ENCODE measurements at regions not wholly inside any gene's neighbourhood (a gene's known extent, or its start where the extent isn't known, plus 50 kb on each side); places are given as distances from the start of the nearest gene placed in this dataset.

GRCh38 chr12:87812681-87813080 lies 216.5 kb downstream of the C12orf50 start:
- Histone ChIP-seq H3K27ac (ENCODE audit: low read length) (no peak overlapping the region), H3K36me3 (ENCODE audit: control insufficient read depth in 2 of 2, insufficient read depth in 2 of 2, low read length in 2 of 2) (no peaks in the 10 kb centered on the region), H3K4me1 (ENCODE audit: control insufficient read depth, insufficient read depth, low read length) (no peaks in the 10 kb centered on the region), H3K4me3 (ENCODE audit: low read length in 2 of 2) (no peak overlapping the region), H3K9ac (ENCODE audit: low read length in 2 of 2) (no peak overlapping the region), H3K27me3 (ENCODE audit: control insufficient read depth in 1 of 2, insufficient read depth in 2 of 2, low read length in 2 of 2) (no peaks in the 10 kb centered on the region), H3K9me3 (ENCODE audit: control insufficient read depth in 2 of 2, low read length in 2 of 2) (no peaks in the 10 kb centered on the region)

GRCh38 chr12:87812030-87812429 lies 217.2 kb downstream of the C12orf50 start:
- Histone ChIP-seq H3K9ac (ENCODE audit: low read length in 2 of 2) (no peak overlapping the region), H3K27ac (ENCODE audit: low read length) (no peak overlapping the region), H3K4me1 (ENCODE audit: control insufficient read depth, insufficient read depth, low read length) (no peaks in the 10 kb centered on the region), H3K9me3 (ENCODE audit: control insufficient read depth in 2 of 2, low read length in 2 of 2) (no peaks in the 10 kb centered on the region), H3K4me3 (ENCODE audit: low read length in 2 of 2) (no peak overlapping the region), H3K36me3 (ENCODE audit: control insufficient read depth in 2 of 2, insufficient read depth in 2 of 2, low read length in 2 of 2) (no peaks in the 10 kb centered on the region), H3K27me3 (ENCODE audit: control insufficient read depth in 1 of 2, insufficient read depth in 2 of 2, low read length in 2 of 2) (no peaks in the 10 kb centered on the region)

DNA sequence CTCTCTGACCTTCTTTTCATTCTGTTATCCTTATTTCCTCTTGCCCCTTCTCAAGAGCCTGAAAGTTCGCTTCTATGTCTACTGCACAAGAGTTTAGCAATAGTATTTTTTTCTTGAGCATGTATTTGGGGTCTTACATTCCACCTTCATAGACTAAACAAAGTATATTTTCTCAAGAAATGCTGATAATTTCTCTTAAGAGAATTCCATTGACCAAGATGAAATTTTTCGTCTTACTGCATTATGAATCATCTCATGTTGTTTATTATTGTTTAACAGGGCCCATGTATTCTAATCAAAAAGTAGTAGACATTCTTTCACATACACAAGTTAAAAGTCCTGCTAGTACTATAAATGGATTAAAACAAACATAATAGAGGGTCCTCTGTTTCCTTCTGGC lies 219.3 kb downstream of the C12orf50 start:
- Histone ChIP-seq H3K27ac (ENCODE audit: low read length) (no peak overlapping the region), H3K9me3 (ENCODE audit: control insufficient read depth in 2 of 2, low read length in 2 of 2) (no peaks in the 10 kb centered on the region), H3K9ac (ENCODE audit: low read length in 2 of 2) (no peak overlapping the region), H3K4me3 (ENCODE audit: low read length in 2 of 2) (no peak overlapping the region), H3K27me3 (ENCODE audit: control insufficient read depth in 1 of 2, insufficient read depth in 2 of 2, low read length in 2 of 2) (no peaks in the 10 kb centered on the region), H3K36me3 (ENCODE audit: control insufficient read depth in 2 of 2, insufficient read depth in 2 of 2, low read length in 2 of 2) (no peaks in the 10 kb centered on the region), H3K4me1 (ENCODE audit: control insufficient read depth, insufficient read depth, low read length) (no peaks in the 10 kb centered on the region)

DNA sequence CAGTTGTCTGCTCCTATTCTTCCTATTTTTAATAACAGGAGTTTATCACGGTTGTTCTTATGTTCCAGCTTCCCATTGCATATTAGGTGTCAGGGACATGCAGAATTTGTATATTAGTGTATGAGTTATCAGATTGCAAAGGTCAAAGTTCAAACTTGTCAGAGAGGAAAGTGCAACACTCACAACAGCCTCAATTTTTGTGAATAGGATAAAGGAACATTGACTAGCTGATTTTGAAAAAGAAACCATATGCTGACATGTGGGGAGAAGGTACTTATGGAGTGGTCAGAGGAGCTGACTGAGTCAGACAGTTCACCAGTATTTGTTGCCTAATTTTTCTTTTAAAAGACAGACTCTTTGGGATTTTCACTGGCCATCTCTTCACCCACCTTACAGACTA lies 222.1 kb downstream of the C12orf50 start:
- no peaks in the 10 kb centered on the region for H3K4me1 ChIP-seq (ENCODE audit: control insufficient read depth, insufficient read depth, low read length)
- no peak overlapping the region for H3K27ac ChIP-seq (ENCODE audit: low read length)
- H3K9ac ChIP-seq (ENCODE audit: low read length in 2 of 2), result no peak overlapping the region
- H3K36me3 ChIP-seq (ENCODE audit: control insufficient read depth in 2 of 2, insufficient read depth in 2 of 2, low read length in 2 of 2), result no peaks in the 10 kb centered on the region
- H3K27me3 ChIP-seq (ENCODE audit: control insufficient read depth in 1 of 2, insufficient read depth in 2 of 2, low read length in 2 of 2), result no peaks in the 10 kb centered on the region
- no peak overlapping the region for H3K4me3 ChIP-seq (ENCODE audit: low read length in 2 of 2)
- H3K9me3 ChIP-seq (ENCODE audit: control insufficient read depth in 2 of 2, low read length in 2 of 2), result no peaks in the 10 kb centered on the region

- Histone ChIP-seq H3K4me3 (ENCODE audit: low read length in 2 of 2) (no peak overlapping the region), H3K36me3 (ENCODE audit: control insufficient read depth in 2 of 2, insufficient read depth in 2 of 2, low read length in 2 of 2) (no peaks in the 10 kb centered on the region), H3K27me3 (ENCODE audit: control insufficient read depth in 1 of 2, insufficient read depth in 2 of 2, low read length in 2 of 2) (no peaks in the 10 kb centered on the region), H3K9me3 (ENCODE audit: control insufficient read depth in 2 of 2, low read length in 2 of 2) (no peaks in the 10 kb centered on the region), H3K9ac (ENCODE audit: low read length in 2 of 2) (no peak overlapping the region), H3K4me1 (ENCODE audit: control insufficient read depth, insufficient read depth, low read length) (no peaks in the 10 kb centered on the region), H3K27ac (ENCODE audit: low read length) (no peak overlapping the region)
Observed at GRCh38 chr12:87806310-87806709, 222.9 kb downstream of the C12orf50 start.

GRCh38 chr12:87804386-87804785 lies 224.8 kb downstream of the C12orf50 start:
- no peak overlapping the region for H3K4me3 ChIP-seq (ENCODE audit: low read length in 2 of 2)
- no peak overlapping the region for H3K9ac ChIP-seq (ENCODE audit: low read length in 2 of 2)
- no peaks in the 10 kb centered on the region for H3K27me3 ChIP-seq (ENCODE audit: control insufficient read depth in 1 of 2, insufficient read depth in 2 of 2, low read length in 2 of 2)
- H3K27ac ChIP-seq (ENCODE audit: low read length), result no peak overlapping the region
- no peaks in the 10 kb centered on the region for H3K9me3 ChIP-seq (ENCODE audit: control insufficient read depth in 2 of 2, low read length in 2 of 2)
- H3K36me3 ChIP-seq (ENCODE audit: control insufficient read depth in 2 of 2, insufficient read depth in 2 of 2, low read length in 2 of 2), result no peaks in the 10 kb centered on the region
- no peaks in the 10 kb centered on the region for H3K4me1 ChIP-seq (ENCODE audit: control insufficient read depth, insufficient read depth, low read length)

DNA sequence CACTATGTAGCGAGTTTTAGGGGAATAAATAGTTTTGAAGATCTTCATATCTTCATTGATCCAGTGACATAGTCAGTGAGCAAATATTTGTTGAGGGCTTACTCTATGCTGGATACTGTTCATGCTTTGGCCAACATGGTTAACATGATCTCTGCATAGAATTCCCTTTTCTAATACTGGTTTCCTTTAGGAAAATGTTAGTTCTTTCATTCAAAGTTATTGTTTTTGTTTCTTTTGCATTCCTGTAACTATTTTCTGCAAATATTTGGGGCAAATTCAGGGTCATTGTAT lies 226.5 kb downstream of the C12orf50 start:
- Histone ChIP-seq H3K27ac (ENCODE audit: low read length) (no peak overlapping the region), H3K9me3 (ENCODE audit: control insufficient read depth in 2 of 2, low read length in 2 of 2) (no peaks in the 10 kb centered on the region), H3K4me3 (ENCODE audit: low read length in 2 of 2) (no peak overlapping the region), H3K27me3 (ENCODE audit: control insufficient read depth in 1 of 2, insufficient read depth in 2 of 2, low read length in 2 of 2) (no peaks in the 10 kb centered on the region), H3K9ac (ENCODE audit: low read length in 2 of 2) (no peak overlapping the region), H3K4me1 (ENCODE audit: control insufficient read depth, insufficient read depth, low read length) (no peaks in the 10 kb centered on the region), H3K36me3 (ENCODE audit: control insufficient read depth in 2 of 2, insufficient read depth in 2 of 2, low read length in 2 of 2) (no peaks in the 10 kb centered on the region)

- H3K27me3 ChIP-seq (ENCODE audit: control insufficient read depth in 1 of 2, insufficient read depth in 2 of 2, low read length in 2 of 2), result no peaks in the 10 kb centered on the region
- H3K4me3 ChIP-seq (ENCODE audit: low read length in 2 of 2), result no peak overlapping the region
- H3K4me1 ChIP-seq (ENCODE audit: control insufficient read depth, insufficient read depth, low read length), result no peaks in the 10 kb centered on the region
- H3K9ac ChIP-seq (ENCODE audit: low read length in 2 of 2), result no peak overlapping the region
- H3K27ac ChIP-seq (ENCODE audit: low read length), result no peak overlapping the region
- H3K9me3 ChIP-seq (ENCODE audit: control insufficient read depth in 2 of 2, low read length in 2 of 2), result no peaks in the 10 kb centered on the region
- no peaks in the 10 kb centered on the region for H3K36me3 ChIP-seq (ENCODE audit: control insufficient read depth in 2 of 2, insufficient read depth in 2 of 2, low read length in 2 of 2)
Observed at GRCh38 chr12:87801860-87802720, 227.1 kb downstream of the C12orf50 start.

DNA sequence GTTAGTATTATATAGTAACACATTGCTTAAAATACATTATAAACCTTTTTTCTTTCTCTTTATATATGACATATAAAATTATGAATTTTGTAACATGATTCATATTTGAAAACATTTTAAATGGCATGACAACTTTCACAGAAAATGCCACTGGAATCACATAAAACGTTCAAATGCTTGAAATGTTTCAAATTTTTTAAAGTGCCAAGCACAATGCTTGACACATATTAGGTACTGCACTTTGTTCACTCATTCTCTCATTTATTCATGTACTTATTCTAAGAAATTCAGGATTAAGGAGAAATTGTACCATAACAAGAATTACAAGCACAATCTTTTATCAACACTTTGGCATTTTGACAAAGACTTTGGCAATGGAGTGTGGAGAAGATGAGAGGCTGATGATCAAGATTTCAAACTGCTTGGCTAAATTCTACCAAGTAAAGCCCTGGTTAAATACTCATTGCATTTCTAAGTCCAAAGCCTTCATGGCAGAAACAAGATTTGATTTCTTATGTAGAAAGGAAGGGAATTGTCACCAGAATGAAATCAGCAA lies 232.2 kb downstream of the C12orf50 start:
- Histone ChIP-seq H3K9me3 (ENCODE audit: control insufficient read depth in 2 of 2, low read length in 2 of 2) (no peaks in the 10 kb centered on the region), H3K27me3 (ENCODE audit: control insufficient read depth in 1 of 2, insufficient read depth in 2 of 2, low read length in 2 of 2) (no peaks in the 10 kb centered on the region), H3K27ac (ENCODE audit: low read length) (no peak overlapping the region), H3K9ac (ENCODE audit: low read length in 2 of 2) (no peak overlapping the region), H3K4me3 (ENCODE audit: low read length in 2 of 2) (no peak overlapping the region), H3K36me3 (ENCODE audit: control insufficient read depth in 2 of 2, insufficient read depth in 2 of 2, low read length in 2 of 2) (no peaks in the 10 kb centered on the region), H3K4me1 (ENCODE audit: control insufficient read depth, insufficient read depth, low read length) (no peaks in the 10 kb centered on the region)

- Histone ChIP-seq H3K9me3 (ENCODE audit: control insufficient read depth in 2 of 2, low read length in 2 of 2) (no peaks in the 10 kb centered on the region), H3K4me1 (ENCODE audit: control insufficient read depth, insufficient read depth, low read length) (no peaks in the 10 kb centered on the region), H3K36me3 (ENCODE audit: control insufficient read depth in 2 of 2, insufficient read depth in 2 of 2, low read length in 2 of 2) (no peaks in the 10 kb centered on the region), H3K27ac (ENCODE audit: low read length) (no peak overlapping the region), H3K4me3 (ENCODE audit: low read length in 2 of 2) (no peak overlapping the region), H3K27me3 (ENCODE audit: control insufficient read depth in 1 of 2, insufficient read depth in 2 of 2, low read length in 2 of 2) (no peaks in the 10 kb centered on the region), H3K9ac (ENCODE audit: low read length in 2 of 2) (no peak overlapping the region)
Observed at GRCh38 chr12:87795555-87795954, 233.6 kb downstream of the C12orf50 start.

DNA sequence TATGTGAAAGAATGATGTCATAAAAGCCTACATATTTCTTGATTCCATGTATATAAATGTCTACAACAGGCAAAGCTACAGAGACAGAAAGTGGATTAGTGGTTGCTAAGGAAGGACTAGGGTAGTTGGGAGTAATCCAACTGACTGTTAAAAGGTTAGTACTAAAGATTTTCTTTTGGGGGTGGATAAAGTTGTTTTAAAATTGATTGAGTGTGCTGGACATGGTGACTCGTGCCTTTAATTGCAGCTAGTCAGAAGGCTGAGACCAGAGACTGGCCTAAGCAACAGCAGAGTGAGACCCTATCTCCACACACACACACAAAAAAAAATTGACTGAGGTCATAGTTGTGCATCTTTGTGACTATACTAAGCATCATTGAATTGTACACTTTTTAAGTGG lies 234.3 kb downstream of the C12orf50 start:
- no peaks in the 10 kb centered on the region for H3K9me3 ChIP-seq (ENCODE audit: control insufficient read depth in 2 of 2, low read length in 2 of 2)
- no peaks in the 10 kb centered on the region for H3K27me3 ChIP-seq (ENCODE audit: control insufficient read depth in 1 of 2, insufficient read depth in 2 of 2, low read length in 2 of 2)
- no peak overlapping the region for H3K4me3 ChIP-seq (ENCODE audit: low read length in 2 of 2)
- no peaks in the 10 kb centered on the region for H3K36me3 ChIP-seq (ENCODE audit: control insufficient read depth in 2 of 2, insufficient read depth in 2 of 2, low read length in 2 of 2)
- H3K27ac ChIP-seq (ENCODE audit: low read length), result no peak overlapping the region
- no peak overlapping the region for H3K9ac ChIP-seq (ENCODE audit: low read length in 2 of 2)
- no peaks in the 10 kb centered on the region for H3K4me1 ChIP-seq (ENCODE audit: control insufficient read depth, insufficient read depth, low read length)

Data from stomach smooth muscle (tissue), 2 donors.